HCT116 (cell line): ENCODE measurements at regions not wholly inside any gene's neighbourhood (a gene's known extent, or its start where the extent isn't known, plus 50 kb on each side); places are given as distances from the start of the nearest gene placed in this dataset.

Experiments
- ATAC-seq: fragments of 200-7000 bp; cut with Tn5 transposase; 2 replicates; pipeline ENCODE4 v1.9.1; 2020; ENCODE audit warnings: mild to moderate bottlenecking, moderate library complexity
- BruUV-seq: library from RNA; stranded (reverse); fragments of 400-500 nt; replicated peaks from 2 replicates; lab custom pipeline; 2021; lab: Mats Ljungman, UMichigan
- CTCF ChIA-PET: fragments of 300-600 bp; sonication (Branson Sonifier 250); formaldehyde crosslinking; loops from one replicate; lab custom pipeline; 2021; ENCODE audit warnings: antibody characterized with exemption; lab: Charles Lee
- POLR2A ChIA-PET: fragments of 300-600, 350-600 bp; sonication (Branson Sonifier 250); formaldehyde crosslinking; loops from one replicate; lab custom pipeline; 2021; ENCODE audit warnings: antibody characterized with exemption; lab: Charles Lee
- RAD21 ChIA-PET, 2 experiments: fragments of 300-600 bp; sonication (Branson Sonifier 250); formaldehyde crosslinking; loops; one replicate each; lab custom pipeline; 2023; ENCODE audit warnings: low total read pairs in 2 of 2; ENCODE audit not compliant: uncharacterized antibody in 2 of 2, unreplicated experiment in 2 of 2, low non-redundant PET in 1 of 2; lab: Charles Lee
- DNase-seq: peaks from one replicate; pipeline ENCODE4 v3.0.0-alpha.2; 2010; ENCODE audit warnings: low read depth, low spot score
- H2AFZ ChIP-seq: fragments of 200-600 bp; shearing (Covaris generic), sonication (generic); 2 replicates; pipeline ENCODE4 v1.6.1; 2017; ENCODE audit warnings: low read depth, mixed run types, mixed read lengths, antibody characterized with exemption, low read length; ENCODE audit not compliant: poor library complexity, severe bottlenecking
- H3K27ac ChIP-seq: 2 replicates; pipeline ENCODE4 v1.5.1; 2012; ENCODE audit warnings: low read depth, low read length
- H3K27me3 ChIP-seq: fragments of 200-600 bp; sonication (generic); 2 replicates; pipeline ENCODE4 v1.6.1; 2016; ENCODE audit warnings: mixed run types, low read length, mixed read lengths; ENCODE audit not compliant: insufficient read depth
- H3K36me3 ChIP-seq, 2 experiments: fragments of 200-500 bp in 1 of 2; fragments of 200-600 bp in 1 of 2; sonication (Bioruptor generic) in 1 of 2; sonication (generic) in 1 of 2; 2 replicates each; pipeline versions ENCODE4 v1.5.1 to v1.6.1; 2014 to 2016; ENCODE audit warnings: low read length in 2 of 2, inconsistent platforms in 1 of 2, mixed read lengths in 1 of 2, mixed run types in 1 of 2; ENCODE audit not compliant: insufficient read depth in 2 of 2, control insufficient read depth in 1 of 2
- H3K4me1 ChIP-seq, 2 experiments: fragments of 200-600 bp in 1 of 2; sonication (generic) in 1 of 2; 2 replicates each; pipeline versions ENCODE4 v1.5.1 to v1.6.1; 2012 to 2017; ENCODE audit warnings: low read length in 2 of 2, inconsistent platforms in 1 of 2, mild to moderate bottlenecking in 1 of 2, mixed read lengths in 1 of 2, mixed run types in 1 of 2, moderate library complexity in 1 of 2; ENCODE audit not compliant: insufficient read depth in 2 of 2, control insufficient read depth in 1 of 2
- H3K4me2 ChIP-seq: fragments of 200-600 bp; sonication (generic); 2 replicates; pipeline ENCODE4 v1.6.1; 2017; ENCODE audit warnings: mixed run types, low read length, mixed read lengths
- H3K4me3 ChIP-seq, 2 experiments: fragments of 200-600 bp in 1 of 2; sonication (generic) in 1 of 2; replicated peaks in 1 of 2; 2 replicates each; pipeline ENCODE4 v1.5.1; 2011 to 2016; ENCODE audit warnings: low read length in 2 of 2, control low read depth in 1 of 2, low read depth in 1 of 2, mild to moderate bottlenecking in 1 of 2, mixed read lengths in 1 of 2, mixed run types in 1 of 2
- H3K79me2 ChIP-seq: fragments of 200-600 bp; sonication (generic); 2 replicates; pipeline ENCODE4 v1.6.1; 2017; ENCODE audit warnings: mild to moderate bottlenecking, mixed run types, low read length, moderate library complexity, mixed read lengths; ENCODE audit not compliant: insufficient read depth
- H3K9ac ChIP-seq: fragments of 200-600 bp; sonication (generic); 2 replicates; pipeline ENCODE4 v1.6.1; 2016; ENCODE audit warnings: low read length, mixed read lengths
- H3K9me2 ChIP-seq: fragments of 200-600 bp; sonication (generic), shearing (Covaris generic); 2 replicates; pipeline ENCODE4 v1.6.1; 2017; ENCODE audit warnings: mixed run types, mild to moderate bottlenecking, moderate library complexity; ENCODE audit not compliant: insufficient read depth
- H3K9me3 ChIP-seq, 2 experiments: fragments of 200-500 bp in 1 of 2; fragments of 200-600 bp in 1 of 2; sonication (Bioruptor generic) in 1 of 2; sonication (generic) in 1 of 2; 2 replicates each; pipeline ENCODE4 v1.6.1; 2014 to 2017; ENCODE audit warnings: low read length in 2 of 2, mixed read lengths in 2 of 2, inconsistent platforms in 1 of 2, low read depth in 1 of 2, mild to moderate bottlenecking in 1 of 2, mixed run types in 1 of 2, moderate library complexity in 1 of 2; ENCODE audit not compliant: control insufficient read depth in 1 of 2, insufficient read depth in 1 of 2
- H4K20me1 ChIP-seq: fragments of 200-600 bp; sonication (generic), shearing (Covaris generic); 2 replicates; pipeline ENCODE4 v1.6.1; 2017; ENCODE audit warnings: mixed run types, mild to moderate bottlenecking, moderate library complexity; ENCODE audit not compliant: insufficient read depth
- CBX3 ChIP-seq: IDR thresholded peaks from 2 replicates; pipeline ENCODE4 v1.6.1; 2012; ENCODE audit warnings: low read depth
- CEBPB ChIP-seq: IDR thresholded peaks from 2 replicates; pipeline ENCODE4 v1.6.1; 2012; ENCODE audit warnings: low read depth
- EZH2 ChIP-seq: fragments of 200-600 bp; sonication (generic); IDR thresholded peaks from 2 replicates; pipeline ENCODE4 v1.6.1; 2017; ENCODE audit warnings: antibody characterized with exemption, mixed run types
- EZH2phosphoT487 ChIP-seq: fragments of 200-600 bp; IDR thresholded peaks from 2 replicates; pipeline ENCODE4 v1.6.1; 2018; ENCODE audit warnings: antibody characterized with exemption, borderline replicate concordance
- FOSL1 ChIP-seq: IDR thresholded peaks from 2 replicates; pipeline ENCODE4 v1.6.1; 2012; ENCODE audit warnings: low read depth
- JUND ChIP-seq: IDR thresholded peaks from 2 replicates; pipeline ENCODE4 v1.6.1; 2012
- POLR2A ChIP-seq: IDR thresholded peaks from 2 replicates; pipeline ENCODE4 v1.7.0; 2011; ENCODE audit warnings: borderline replicate concordance; ENCODE audit not compliant: insufficient read depth, insufficient read length; ENCODE audit errors: extremely low read depth
- POLR2AphosphoS5 ChIP-seq: IDR thresholded peaks from 2 replicates; pipeline ENCODE4 v1.6.1; 2011; ENCODE audit warnings: mild to moderate bottlenecking, low read depth, low read length, moderate library complexity
- RAD21 ChIP-seq: IDR thresholded peaks from 2 replicates; pipeline ENCODE4 v1.6.1; 2012; ENCODE audit warnings: low read depth, mild to moderate bottlenecking
- SIN3A ChIP-seq: IDR thresholded peaks from 2 replicates; pipeline ENCODE4 v1.6.1; 2012; ENCODE audit warnings: low read depth
- SP1 ChIP-seq: IDR thresholded peaks from 2 replicates; pipeline ENCODE4 v1.6.1; 2012; ENCODE audit warnings: low read depth
- TCF7L2 ChIP-seq: IDR thresholded peaks from 2 replicates; pipeline ENCODE4 v1.7.0; 2011; ENCODE audit warnings: borderline replicate concordance, inconsistent platforms; ENCODE audit not compliant: insufficient read depth, insufficient read length; ENCODE audit errors: extremely low read depth
- YY1 ChIP-seq: IDR thresholded peaks from 2 replicates; pipeline ENCODE4 v1.6.1; 2011; ENCODE audit warnings: low read length, low read depth, moderate library complexity, mild to moderate bottlenecking; ENCODE audit not compliant: insufficient replicate concordance; ENCODE audit errors: extremely low read depth
- ZFX ChIP-seq: fragments of 450-650 bp; IDR thresholded peaks from 2 replicates; pipeline ENCODE4 v1.6.1; 2017
- ZNF274 ChIP-seq: fragments of 200-500 bp; sonication (Bioruptor generic); IDR thresholded peaks from 2 replicates; pipeline ENCODE4 v1.6.1; 2014; ENCODE audit warnings: mild to moderate bottlenecking, low read depth, low read length, inconsistent platforms
- intact Hi-C: fragments of 100-400 bp; cut with micrococcal nuclease; formaldehyde crosslinking; loops from 2 replicates; pipeline ENCODE4 v1.10.0; 2022
- TF ChIP-seq, protein P1 (sequence below): IDR thresholded peaks from 2 replicates; pipeline ENCODE4 v1.6.1; 2012; ENCODE audit warnings: low read depth

DNA sequence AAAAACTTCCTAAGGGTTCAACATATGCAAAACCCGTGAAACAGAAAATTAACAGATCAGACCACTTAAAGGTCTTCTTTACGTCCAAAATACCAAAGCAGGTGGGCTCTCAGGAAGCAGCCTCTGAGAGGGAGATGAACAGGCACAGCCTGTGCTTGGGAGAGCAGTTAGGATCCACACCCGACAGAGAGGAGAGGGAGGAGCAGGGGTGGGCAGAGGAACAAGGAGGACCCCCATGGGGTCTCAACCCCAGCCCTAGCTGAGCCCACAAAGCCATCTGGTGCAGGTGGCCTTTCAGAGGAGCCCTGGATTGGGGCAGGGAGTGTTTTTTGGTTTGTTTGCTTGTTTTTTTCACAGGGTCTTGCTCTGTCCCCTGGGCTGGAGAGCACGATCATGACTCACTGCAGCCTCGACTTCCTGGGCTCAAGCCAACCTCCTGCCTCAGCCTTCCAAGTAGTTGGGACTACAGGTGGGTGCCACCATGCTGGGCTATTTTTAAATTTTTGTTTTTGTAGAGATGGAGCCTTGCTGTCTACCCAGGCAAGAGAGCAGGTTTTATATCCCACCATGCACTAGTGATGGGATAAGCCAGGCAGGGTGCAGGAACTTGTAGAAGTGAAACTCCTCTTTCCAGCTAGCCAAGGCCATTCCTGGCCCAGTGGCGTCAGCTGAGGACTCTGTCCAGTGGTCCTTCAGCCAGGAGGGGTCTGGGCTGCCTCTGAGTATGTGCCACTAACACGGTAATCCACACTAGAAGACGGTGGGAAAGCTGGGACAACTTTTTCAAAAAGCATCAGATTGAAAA lies 154.1 kb upstream of the HDAC4 start:
- no peak for DNase-seq
- TF ChIP-seq CEBPB = no peak
- TF ChIP-seq SP1 = no peak
- TF ChIP-seq SIN3A = no peak
- TF ChIP-seq, protein P1, sequence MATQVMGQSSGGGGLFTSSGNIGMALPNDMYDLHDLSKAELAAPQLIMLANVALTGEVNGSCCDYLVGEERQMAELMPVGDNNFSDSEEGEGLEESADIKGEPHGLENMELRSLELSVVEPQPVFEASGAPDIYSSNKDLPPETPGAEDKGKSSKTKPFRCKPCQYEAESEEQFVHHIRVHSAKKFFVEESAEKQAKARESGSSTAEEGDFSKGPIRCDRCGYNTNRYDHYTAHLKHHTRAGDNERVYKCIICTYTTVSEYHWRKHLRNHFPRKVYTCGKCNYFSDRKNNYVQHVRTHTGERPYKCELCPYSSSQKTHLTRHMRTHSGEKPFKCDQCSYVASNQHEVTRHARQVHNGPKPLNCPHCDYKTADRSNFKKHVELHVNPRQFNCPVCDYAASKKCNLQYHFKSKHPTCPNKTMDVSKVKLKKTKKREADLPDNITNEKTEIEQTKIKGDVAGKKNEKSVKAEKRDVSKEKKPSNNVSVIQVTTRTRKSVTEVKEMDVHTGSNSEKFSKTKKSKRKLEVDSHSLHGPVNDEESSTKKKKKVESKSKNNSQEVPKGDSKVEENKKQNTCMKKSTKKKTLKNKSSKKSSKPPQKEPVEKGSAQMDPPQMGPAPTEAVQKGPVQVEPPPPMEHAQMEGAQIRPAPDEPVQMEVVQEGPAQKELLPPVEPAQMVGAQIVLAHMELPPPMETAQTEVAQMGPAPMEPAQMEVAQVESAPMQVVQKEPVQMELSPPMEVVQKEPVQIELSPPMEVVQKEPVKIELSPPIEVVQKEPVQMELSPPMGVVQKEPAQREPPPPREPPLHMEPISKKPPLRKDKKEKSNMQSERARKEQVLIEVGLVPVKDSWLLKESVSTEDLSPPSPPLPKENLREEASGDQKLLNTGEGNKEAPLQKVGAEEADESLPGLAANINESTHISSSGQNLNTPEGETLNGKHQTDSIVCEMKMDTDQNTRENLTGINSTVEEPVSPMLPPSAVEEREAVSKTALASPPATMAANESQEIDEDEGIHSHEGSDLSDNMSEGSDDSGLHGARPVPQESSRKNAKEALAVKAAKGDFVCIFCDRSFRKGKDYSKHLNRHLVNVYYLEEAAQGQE = no peak
- no peak for TF ChIP-seq YY1
- no peak for TF ChIP-seq ZFX
- no peak for TF ChIP-seq RAD21
- no peak for TF ChIP-seq ZNF274
- no peak for TF ChIP-seq EZH2
- TF ChIP-seq TCF7L2 = no peak
- TF ChIP-seq JUND = no peak
- TF ChIP-seq FOSL1 = no peak
- no peak for TF ChIP-seq EZH2phosphoT487
- TF ChIP-seq POLR2A = no peak
- TF ChIP-seq POLR2AphosphoS5 = no peak
- TF ChIP-seq CBX3 = no peak
- TF ChIP-seq, all 23 proteins: peak for 0
- Histone ChIP-seq H4K20me1 (no peaks in the 10 kb centered on the region), H3K27me3 (peaks cover 13% of the 10 kb centered on the region; the same call in 1 of the 2 replicates), H3K9ac (no peak overlapping the region), H3K4me1 (peaks cover 0 to 16% of the 10 kb centered on the region in 2 experiments; a peak in 1 of 4 replicates), H3K9me2 (no peaks in the 10 kb centered on the region), H2AFZ (no peak overlapping the region), H3K4me3 (no peak overlapping the region), H3K79me2 (no peaks in the 10 kb centered on the region), H3K4me2 (no peak overlapping the region; the same call in 1 of the 2 replicates), H3K9me3 (no peaks in the 10 kb centered on the region), H3K27ac (no peak overlapping the region), H3K36me3 (no peaks in the 10 kb centered on the region)
- CTCF ChIA-PET = no interaction called here
- RAD21 ChIA-PET = no interaction called here
- no TSS peak for BruUV-seq
- POLR2A ChIA-PET = no interaction called here
- intact Hi-C loops = no loop called here
- no peak for ATAC-seq
